Hepatocyte (in vitro differentiated cells): ENCODE measurements at regions not wholly inside any gene's neighbourhood (a gene's known extent, or its start where the extent isn't known, plus 50 kb on each side); places are given as distances from the start of the nearest gene placed in this dataset.

ENCODE experiments used
- CTCF ChIP-seq: fragments of 200-600 bp; sonication (generic); IDR thresholded peaks from 2 replicates; pipeline ENCODE4 v1.5.1; 2016; ENCODE audit warnings: antibody characterized with exemption, mild to moderate bottlenecking; ENCODE audit not compliant: poor library complexity
- EZH2 ChIP-seq: fragments of 200-600 bp; sonication (generic); IDR thresholded peaks from 2 replicates; pipeline ENCODE4 v1.6.1; 2016; ENCODE audit warnings: antibody characterized with exemption, mild to moderate bottlenecking, borderline replicate concordance
- EZH2phosphoT487 ChIP-seq: fragments of 200-600 bp; sonication (generic); IDR thresholded peaks from one replicate; pipeline ENCODE4 v1.6.1; 2018; ENCODE audit warnings: antibody characterized with exemption, mild to moderate bottlenecking, low read depth, moderate library complexity; ENCODE audit not compliant: unreplicated experiment, severe bottlenecking

- TF ChIP-seq EZH2 = no peak
- TF ChIP-seq CTCF = no peak
- no peak for TF ChIP-seq EZH2phosphoT487
These were observed 195.4 kb downstream of the RNF152 start for GRCh38 chr18:61697306-61697909.
